WI38 (cell line): ENCODE measurements at regions not wholly inside any gene's neighbourhood (a gene's known extent, or its start where the extent isn't known, plus 50 kb on each side); places are given as distances from the start of the nearest gene placed in this dataset.

Source experiments
- H3K4me3 ChIP-seq: 2 replicates; pipeline ENCODE4 v1.5.1; 2011; ENCODE audit warnings: low read depth, mild to moderate bottlenecking, control low read depth, low read length
- TF ChIP-seq, protein P1 (sequence below): IDR thresholded peaks from 2 replicates; pipeline ENCODE4 v1.5.1; 2012; ENCODE audit warnings: low read depth, mild to moderate bottlenecking, control low read depth, low read length

DNA sequence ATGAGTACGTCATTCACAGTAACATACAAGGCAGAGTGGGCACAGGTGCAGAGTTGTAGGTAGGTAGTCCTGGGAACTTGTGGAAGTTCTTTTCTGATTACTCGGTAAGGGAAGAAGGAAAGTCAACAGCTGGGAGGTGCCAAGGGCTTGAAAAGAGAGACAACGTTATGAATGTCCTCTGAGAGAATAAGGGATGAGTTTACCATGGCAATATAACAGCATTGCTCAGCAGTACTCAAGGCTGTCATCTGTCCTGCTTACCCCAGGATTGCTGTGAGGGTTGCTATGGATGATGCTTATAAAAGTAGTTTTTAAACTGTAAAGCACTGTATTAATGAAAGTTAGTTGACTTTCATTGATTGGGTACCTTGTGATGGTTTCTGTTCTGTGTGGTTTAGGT, 369.1 kb upstream of the SGCD start:
- H3K4me3 ChIP-seq, result no peak overlapping the region
- TF ChIP-seq, protein P1, sequence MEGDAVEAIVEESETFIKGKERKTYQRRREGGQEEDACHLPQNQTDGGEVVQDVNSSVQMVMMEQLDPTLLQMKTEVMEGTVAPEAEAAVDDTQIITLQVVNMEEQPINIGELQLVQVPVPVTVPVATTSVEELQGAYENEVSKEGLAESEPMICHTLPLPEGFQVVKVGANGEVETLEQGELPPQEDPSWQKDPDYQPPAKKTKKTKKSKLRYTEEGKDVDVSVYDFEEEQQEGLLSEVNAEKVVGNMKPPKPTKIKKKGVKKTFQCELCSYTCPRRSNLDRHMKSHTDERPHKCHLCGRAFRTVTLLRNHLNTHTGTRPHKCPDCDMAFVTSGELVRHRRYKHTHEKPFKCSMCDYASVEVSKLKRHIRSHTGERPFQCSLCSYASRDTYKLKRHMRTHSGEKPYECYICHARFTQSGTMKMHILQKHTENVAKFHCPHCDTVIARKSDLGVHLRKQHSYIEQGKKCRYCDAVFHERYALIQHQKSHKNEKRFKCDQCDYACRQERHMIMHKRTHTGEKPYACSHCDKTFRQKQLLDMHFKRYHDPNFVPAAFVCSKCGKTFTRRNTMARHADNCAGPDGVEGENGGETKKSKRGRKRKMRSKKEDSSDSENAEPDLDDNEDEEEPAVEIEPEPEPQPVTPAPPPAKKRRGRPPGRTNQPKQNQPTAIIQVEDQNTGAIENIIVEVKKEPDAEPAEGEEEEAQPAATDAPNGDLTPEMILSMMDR, result no peak

DNA sequence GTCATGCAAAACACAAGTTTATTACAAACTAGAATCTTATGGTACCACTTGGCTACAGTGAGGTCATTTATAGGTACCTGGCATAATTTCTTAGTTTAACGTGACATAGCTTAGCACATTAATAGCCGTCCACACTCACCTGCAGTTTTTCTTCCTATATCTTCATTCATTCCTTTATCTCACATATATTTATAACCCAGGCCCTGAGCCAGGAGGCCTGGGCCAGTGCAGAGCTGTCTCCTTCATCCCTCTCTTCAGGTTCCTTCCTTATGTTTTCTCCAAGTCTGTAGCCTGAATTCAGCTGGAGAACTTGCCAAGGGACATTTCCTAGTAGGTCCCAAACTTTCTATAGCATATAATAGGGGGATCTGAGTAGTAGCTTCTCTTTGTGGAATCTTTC, 367.9 kb upstream of the SGCD start:
- H3K4me3 ChIP-seq, result no peak overlapping the region
- TF ChIP-seq, protein P1, result no peak

DNA sequence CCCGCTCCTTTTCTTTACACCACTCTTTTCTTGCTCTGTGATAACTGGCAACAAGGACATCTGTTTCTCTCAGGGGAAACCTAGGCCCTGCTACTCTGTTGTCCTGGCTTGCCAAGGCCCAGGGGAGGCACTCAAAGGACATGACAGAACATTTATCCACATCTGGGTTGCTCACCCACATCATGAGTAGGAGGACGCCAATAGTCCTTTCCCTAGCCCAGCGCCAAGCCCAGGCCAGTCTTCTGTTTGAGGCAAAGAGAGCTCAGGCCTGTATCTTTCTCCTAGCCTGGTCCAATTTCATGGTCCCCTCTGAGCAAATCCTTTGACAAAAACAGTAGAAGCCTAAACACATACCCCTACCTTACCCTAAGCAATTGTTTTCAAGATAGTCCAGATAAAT, 366.8 kb upstream of the SGCD start:
- TF ChIP-seq, protein P1, result no peak
- no peak overlapping the region for H3K4me3 ChIP-seq

- no peak overlapping the region for H3K4me3 ChIP-seq
- TF ChIP-seq, protein P1, result no peak
These were observed 357.4 kb upstream of the SGCD start for GRCh38 chr5:155969537-155969936.

GRCh38 chr5:155974369-155974768, 352.6 kb upstream of the SGCD start:
- H3K4me3 ChIP-seq, result no peak overlapping the region
- TF ChIP-seq, protein P1, result no peak

DNA sequence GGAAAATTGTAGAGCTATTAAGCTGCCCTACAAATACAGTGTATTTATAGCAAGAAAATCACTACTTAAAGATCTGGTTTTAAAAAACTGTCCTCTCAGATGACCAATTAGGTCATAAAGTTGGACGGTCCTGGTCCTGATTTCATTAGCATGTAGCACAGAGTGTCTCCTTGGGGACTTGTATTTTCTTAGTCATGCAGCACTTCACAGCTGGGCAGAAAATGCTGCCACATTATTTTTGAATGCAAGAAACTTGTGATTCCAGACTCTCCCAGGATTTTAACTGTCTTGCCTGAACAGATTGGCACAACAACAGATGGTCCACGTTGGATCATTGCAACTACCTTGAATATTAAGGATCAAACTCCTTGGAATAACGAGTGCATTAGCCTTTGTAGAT, 348.1 kb upstream of the SGCD start:
- H3K4me3 ChIP-seq, result no peak overlapping the region

GRCh38 chr5:155982354-155982753, 344.6 kb upstream of the SGCD start:
- H3K4me3 ChIP-seq, result no peak overlapping the region
- TF ChIP-seq, protein P1, result no peak

More for the DNA sequence above, 348.1 kb upstream of the SGCD start:
- TF ChIP-seq, protein P1, result no peak
